ENCODE measurements at regions not wholly inside any gene's neighbourhood (a gene's known extent, or its start where the extent isn't known, plus 50 kb on each side); places are given as distances from the start of the nearest gene placed in this dataset.
"Not testable (repeated sequence)": the region's sequence is repeated elsewhere in the genome, so short reads cannot be mapped to it uniquely, and the experiment has no call there.

DNA sequence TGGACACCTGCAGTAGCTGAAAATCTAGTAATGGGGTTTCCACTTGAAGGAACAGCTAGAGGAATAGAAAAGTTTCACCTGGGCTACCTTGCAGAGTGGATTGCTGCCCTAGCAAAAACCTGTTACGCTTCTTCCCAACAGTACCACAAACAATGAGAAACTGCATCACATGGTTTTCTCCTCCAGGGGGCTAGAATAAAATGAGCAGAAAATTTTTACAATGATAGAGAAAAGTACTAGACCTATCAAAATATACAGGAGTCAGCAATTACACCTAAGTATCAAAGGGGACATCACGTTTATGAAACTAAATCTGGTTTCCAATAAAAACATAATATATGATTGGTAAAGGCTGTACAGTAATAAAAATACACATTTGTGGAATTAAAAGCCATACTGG, 423.1 kb upstream of the PITX2 start:
- DNase-seq, result no peak

DNA sequence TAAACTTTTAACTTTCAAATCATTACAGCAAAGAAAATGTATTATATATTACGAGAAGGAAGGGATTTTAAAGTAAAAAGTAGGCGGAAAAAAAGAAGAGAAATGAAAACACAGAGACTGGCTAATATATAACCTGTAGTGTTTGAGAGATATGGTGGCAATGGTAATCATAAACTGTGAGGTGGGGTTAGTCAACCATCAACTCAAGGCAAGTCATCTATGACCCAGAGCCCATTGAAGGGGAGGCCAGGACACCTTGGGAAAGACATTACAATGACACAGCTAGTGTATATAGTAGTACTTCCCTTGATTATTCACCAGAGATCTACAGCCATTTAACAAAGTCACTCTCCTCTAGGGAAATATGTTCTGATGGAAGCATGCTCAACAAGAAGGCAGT, 423.9 kb upstream of the PITX2 start:
- DNase-seq, result no peak

DNA sequence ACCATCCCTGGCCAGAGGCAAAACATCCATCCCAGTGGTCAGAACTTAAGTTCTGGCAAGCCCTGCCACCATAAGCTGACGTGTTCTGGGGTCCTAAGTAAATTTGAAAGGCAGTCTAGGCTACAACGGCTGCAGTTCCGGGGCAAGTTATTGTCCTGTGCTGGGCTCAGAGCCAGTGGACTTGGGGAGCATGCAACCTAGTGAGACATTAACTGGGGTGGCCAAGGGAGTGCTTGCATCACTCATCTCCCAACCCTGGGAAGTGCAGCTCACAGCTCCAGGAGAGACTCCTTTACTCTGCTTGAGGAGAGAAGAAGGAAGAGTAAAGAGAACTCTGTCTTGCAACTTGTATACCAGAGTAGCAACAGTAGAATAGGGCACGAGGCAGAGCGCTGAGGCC, 425.4 kb upstream of the PITX2 start:
- no peak for DNase-seq

DNA sequence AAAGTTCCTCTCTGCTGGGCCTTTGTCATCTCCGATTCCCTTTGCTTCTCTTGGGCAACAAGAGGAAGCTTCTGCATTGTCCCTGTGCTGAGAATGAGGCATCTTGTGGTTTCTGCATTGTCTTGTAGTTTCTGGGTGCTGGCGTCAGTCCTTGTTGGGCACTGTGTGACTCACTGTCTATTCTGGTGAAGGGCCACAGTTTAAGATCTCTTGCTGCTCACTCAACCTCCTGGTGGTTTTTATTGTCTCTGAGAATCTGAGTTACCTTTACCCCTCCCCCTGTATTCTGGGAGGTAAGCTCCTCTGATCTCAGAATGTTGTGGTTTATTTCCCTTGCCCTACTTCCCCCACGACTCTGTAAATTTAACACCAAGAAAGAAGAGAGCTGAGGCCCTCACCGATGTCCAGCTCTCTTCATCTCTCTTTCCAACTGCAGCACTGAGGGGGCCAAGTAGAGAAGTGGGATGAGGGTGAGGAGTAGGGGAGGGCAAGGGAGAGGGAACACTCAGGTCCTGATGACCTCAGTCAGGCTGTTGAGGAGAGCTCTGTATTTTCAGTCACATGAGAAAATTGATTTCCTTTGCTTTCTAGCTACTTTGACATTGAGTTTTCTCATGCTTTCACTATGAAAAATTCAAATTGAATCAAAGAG, 441.6 kb upstream of the PITX2 start:
- no peak for DNase-seq

DNA sequence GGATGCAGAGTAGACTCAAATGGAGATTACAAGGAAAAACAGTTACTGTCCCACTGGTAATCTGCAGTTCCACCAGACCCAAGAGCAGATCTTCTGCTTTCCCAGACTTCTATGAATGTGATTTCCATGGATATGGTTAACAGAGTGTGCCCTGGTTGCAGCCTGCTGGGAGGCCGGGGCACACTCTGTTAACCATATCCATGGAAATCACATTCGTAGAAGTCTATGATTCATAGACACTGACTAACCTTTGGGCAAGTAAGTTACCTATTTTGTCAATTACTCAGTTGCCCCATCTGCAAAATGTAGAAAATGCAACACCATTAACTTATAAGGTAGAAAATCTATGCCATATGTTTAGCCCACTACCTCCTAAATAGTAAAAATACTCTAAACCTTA, 443.1 kb upstream of the PITX2 start:
- DNase-seq, result no peak

DNA sequence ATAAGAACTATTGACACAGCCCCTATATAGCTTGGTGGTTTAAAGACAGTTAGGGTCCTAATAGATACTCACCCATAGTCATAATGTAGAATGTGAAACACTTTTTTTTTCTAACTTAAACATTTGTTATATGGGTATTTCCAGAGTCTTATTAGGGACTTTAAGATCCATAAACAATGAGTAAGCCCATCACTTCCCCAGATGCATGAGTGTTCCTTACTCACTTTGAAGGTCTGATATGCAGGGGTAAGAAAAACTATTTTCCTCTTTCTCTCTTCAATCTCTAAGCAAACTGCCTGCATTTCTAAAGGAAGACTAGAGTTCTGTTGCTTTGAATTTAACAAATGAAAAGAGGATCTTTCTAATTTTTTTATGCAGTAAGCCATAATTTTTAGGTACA, 443.6 kb upstream of the PITX2 start:
- no peak for DNase-seq

DNA sequence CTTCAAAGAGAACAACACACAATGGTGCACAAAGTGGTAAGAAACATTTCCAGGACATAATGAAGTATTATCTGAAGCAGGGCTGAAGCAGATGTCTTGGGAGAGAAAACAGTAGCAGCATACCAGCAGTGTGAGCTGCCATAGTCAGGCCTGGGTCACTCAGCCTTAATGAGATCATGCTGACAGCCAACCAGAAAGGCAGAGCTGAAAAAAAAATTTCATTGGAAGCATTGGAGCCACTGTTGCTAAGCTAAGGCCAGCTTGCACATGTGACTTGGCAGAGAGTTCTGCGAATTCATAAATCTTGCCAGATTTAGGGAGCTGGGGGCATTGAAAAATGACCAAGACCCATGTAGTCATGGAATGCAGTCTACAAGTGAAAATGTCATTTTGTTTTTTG, 444.0 kb upstream of the PITX2 start:
- DNase-seq, result no peak

DNA sequence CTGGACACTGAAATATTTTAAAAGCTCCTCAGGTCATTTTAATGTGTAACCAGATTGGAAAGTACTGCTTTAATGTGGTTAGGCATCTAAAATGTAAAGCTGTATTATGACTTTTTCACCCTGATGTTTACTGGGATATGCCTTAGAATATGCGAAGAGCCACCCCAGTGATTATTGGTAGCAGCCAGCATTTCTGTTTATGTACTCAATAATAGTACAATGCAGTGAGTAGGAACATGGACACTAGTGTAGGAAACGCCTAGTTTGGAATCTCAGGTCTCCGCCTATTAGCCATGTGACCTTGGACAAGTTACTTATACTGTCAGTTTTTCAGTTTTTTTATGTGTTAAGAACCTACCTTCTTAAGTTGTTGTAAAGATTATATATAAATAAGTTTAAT, 446.0 kb upstream of the PITX2 start:
- no peak for DNase-seq

DNA sequence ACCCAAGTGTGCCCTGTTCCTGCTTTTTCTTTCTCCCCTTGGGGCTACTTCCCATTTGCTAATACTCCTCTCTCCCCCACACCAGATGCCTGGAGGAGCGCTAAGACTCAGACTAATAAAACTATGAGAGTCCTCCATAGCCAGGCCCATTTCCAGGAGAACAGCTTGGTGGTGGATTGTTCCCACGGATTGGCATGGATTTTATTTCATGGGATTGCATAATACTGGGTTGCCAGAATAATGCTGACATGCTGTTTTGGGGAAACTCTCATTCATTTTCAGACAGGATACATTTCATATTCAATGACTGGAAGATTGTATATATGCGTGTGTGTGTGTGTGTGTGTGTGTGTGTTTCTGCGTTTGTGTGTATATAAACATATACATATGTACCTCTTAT, 447.5 kb upstream of the PITX2 start:
- DNase-seq, result no peak

DNA sequence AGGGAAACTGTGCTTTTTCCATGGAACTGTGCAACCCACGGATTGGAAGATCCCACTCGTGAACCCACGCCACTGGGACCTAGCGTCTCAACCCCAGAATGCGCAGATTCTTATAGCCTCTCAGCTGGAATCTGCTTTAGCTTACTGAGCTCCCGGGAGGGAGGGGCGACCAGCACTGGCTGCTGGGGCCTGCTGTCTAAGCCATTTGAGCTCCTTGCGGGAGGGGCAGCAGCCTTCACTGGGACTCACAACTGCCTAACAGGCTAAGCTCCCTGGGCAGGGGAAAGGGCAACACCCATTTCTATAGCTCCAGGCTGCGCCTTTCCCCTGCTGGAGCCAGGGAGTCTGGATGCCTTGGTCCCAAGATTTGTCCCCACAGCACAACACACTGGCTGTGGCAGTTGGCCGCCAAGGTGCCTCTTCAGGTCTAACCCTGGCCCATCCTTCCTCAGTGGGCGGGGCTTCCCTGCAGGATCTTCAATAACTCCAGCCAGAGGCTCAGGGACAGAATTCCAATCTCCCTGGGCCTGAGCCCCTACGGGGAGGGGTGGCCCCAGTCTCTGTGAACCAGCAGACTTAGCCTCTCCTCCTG, 451.7 kb upstream of the PITX2 start:
- no peak for DNase-seq

DNA sequence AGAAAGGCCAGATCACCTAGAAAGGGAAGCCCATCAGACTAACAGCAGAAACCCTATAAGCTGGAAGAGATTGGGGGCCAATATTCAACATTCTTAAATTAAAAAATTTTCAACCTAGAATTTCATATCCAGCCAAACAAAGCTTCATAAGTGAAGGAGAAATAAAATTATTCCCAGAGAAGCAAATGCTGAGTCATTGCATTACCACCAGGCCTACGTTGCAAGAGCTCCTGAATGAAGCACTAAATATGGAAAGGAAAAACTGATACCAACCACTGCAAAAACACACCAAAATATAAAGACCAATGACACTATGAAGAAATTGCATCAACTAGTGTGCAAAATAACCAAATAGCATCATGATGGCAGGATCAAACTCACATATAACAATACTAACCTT, 453.4 kb upstream of the PITX2 start:
- not testable (repeated sequence) for DNase-seq

DNA sequence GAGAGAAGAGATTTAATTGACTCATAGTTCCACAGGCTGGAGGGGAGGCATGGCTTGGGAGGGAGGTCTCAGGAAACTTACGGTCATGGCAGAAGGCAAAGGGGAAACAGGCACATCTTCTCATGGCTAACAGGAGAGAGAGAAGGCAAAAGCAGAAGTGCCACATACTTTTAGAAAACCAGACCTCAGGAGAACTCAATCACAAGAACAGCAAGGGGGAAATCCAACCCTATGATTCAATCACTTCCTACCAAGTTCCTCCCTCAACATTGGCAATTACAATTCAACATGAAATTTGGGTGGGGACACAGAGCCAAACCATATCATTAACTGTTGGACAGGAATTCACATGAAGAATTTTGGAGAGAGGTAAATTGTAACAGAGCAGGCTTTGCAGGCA, 485.3 kb upstream of the PITX2 start:
- no peak for DNase-seq

DNA sequence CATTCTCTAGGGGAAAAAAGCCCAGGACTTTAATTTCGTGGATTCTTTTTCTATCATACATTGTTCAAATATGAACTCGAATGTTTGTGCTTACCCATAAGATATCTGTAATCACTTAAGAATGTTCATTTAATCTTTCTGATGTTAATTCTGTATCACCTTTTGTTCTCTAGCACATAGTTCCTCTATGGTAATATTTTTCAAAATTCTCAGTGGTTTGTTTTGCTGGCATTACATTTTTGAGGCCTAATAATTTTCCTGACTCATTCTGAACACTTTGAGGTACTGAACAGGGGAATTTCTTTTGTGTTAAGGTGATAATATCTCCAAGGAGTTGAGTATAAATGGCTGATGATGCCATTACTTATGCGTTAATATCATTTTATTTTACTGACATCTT, 490.7 kb upstream of the PITX2 start:
- no peak for DNase-seq

DNA sequence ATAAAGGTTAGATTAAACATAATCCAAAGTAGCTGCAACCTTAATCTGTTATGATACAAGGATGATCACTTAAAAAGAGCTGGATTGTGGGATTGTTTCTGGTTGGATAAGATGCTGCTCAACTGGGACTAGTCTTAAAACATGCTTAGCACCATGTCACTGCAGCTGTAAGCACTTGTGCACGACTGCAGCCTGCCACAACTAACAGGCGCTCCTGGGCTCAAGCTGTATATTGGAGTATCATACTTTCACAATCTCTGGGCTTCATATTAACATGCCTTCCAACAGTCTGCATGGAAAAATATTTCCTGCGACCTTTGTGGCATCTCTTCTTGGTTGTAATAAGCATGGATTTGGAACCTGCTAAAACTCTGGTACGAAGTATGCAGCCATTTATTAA, 493.0 kb upstream of the PITX2 start:
- DNase-seq, result no peak

DNA sequence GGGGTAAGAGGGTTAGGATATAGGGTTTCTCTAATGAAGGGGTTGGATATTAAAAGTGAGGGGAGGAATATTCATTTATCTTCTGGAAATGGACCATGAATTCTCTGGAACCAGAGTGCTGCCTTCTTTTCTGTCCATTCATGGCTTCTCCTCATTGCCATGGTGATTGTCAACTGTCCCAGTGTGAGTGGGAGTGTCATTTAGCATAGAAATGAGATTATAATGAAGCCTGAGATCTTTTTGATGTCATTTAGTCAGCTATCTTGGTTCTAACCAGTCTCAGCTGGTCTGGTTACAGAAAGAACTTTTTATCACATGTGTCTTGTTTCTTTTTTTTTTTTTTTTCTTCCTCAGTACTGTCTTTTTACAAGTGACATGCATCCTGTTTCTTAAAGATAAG, 497.3 kb upstream of the PITX2 start:
- no peak for DNase-seq

DNA sequence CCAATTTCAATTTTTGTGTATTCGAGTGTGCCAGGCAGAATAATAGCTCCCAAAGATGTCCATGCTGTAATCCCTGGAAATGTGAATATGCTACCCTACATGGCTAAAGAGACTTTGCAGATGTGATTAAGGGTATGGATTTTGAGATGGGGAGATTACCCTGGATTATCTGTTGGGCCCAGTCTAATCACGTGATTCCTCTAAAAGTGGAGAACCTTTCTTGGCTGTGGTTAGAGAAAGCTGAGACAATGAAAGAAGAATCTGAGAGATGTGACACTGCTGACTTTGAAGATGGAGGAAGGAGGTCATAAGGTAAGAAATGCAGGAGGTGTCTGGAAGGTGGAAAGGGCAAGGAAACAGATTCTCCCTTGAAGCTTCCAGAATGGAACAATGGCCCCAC, 503.5 kb upstream of the PITX2 start:
- no peak for DNase-seq

DNA sequence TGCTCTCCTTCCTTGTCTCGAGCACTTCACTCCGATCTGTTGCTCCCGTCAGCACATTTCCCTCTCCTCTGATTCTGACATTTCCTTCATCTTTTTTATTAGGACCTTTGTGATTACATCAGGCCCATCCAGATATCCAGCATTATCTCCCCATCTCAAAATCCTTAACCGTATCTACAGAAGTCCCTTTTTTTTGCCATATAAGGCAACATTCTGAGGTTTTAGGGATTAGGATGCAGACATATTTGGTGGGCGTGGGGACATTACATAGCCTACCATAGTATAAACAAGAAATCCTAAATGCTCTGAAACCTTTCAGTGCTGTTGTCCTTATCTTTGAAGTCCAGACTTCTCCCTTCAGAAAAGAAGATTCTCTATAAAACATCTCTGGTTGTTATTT, 505.0 kb upstream of the PITX2 start:
- no peak for DNase-seq

DNA sequence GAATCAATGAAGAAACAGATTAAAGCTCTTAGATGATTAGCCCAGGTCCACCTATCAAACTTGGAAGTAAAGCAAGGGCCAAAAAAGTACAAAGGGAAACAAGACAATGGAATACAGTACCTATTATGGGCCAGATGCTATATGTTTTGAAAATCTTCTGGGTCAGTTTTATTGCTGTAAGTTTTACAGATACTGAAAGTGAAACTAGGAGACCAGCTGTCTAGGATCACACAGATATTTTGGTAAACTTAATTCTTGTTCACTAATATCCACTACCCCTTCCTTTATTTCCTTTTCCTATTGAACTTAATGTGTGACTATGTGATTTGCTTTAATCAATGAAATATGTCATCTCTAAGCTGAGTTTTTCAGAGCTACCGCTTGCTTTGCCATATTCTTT, 505.4 kb upstream of the PITX2 start:
- no peak for DNase-seq

DNA sequence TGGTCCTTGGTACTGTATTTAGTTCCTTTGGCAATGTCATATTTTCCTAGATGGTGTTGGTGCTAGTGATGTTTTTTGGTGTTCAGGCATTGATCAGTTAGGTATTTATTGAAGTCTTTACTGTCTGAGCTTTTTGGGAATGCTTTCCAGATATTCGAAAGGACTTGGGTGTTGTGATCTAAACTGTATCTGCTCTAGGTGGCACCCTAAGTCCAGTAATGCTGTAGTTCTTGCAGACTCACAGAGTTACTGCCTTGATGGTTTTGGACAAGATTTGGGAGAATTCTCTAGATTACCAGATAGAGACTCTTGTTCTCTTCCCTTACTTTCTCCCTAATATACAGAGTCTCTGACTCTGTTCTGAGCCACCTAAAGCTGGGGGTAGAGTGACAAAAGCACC, 513.6 kb upstream of the PITX2 start:
- DNase-seq, result no peak

DNA sequence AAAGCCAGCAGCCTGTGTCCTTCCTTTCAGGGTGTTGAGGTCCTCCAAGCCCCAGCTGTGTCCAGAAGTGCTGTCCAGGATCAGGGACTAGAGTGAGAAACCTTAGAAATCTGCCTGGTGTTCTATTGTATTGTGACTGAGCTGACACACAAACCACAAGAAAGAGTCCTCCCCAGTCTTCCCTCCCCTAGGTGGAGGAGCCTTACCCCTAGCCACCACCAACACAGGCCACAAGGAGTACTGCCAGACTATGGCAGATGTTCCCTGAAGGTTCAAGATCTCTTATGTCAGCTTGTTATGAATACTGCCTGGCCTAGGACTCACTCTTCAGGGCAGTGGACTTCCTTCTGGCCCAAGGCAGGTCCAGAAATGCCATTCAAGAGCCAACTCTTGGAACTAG, 514.1 kb upstream of the PITX2 start:
- DNase-seq, result no peak

DNA sequence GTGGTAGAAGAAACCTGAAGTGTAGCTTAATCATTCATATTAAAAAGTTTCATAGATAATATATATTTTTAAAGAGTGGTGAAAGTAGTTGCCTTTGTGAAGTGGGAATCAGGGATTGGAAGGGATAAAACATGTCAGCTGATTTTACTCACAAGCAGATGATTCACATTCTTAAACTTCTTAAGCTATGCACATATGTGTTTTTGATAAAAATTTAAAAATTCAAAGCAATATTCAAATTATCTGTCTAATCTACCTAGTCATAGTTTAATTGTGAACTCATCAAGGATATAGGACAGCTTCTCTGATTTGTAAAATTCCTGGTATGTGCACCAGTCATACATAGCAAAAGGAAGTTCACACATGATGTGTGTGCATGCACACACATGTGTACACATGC, 520.6 kb upstream of the PITX2 start:
- no peak for DNase-seq

DNA sequence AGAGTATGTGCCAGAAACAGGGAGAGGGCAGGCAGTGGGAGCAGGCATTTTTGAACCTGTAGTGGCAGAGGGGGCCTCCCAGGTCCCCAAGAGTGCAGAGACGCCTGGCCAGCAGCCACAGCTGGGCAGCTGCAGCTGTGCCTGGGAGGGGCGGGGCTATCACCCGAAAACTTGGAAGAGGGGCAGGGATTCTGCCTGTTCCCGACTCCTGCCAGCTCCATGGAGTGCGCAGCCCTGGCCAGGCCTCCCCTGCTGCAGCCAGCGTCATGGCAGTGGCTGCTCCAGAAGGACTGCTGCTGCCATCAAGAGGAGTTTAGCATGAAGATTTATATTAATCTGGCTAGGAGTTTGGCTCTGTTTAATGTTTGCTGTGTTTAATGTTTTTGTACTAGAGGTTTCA, 532.1 kb upstream of the PITX2 start:
- DNase-seq, result no peak

DNA sequence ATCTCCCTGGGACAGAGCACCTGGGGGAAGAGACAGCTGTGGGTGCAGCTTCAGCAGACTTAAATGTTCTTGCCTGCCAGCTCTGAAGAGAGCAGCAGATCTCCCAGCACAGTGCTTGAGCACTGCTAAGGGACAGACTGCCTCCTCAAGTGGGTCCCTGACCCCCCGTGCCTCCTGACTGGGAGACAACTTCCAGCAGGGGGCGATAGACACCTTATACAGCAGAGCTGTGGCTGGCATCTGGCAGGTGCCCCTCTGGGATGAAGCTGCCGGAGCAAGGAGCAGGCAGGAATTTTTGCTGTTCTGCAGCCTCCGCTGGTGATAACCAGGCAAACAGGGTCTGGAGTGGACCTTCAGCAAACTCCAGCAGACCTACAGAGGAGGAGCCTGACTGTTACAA, 541.7 kb upstream of the PITX2 start:
- not testable (repeated sequence) for DNase-seq

DNA sequence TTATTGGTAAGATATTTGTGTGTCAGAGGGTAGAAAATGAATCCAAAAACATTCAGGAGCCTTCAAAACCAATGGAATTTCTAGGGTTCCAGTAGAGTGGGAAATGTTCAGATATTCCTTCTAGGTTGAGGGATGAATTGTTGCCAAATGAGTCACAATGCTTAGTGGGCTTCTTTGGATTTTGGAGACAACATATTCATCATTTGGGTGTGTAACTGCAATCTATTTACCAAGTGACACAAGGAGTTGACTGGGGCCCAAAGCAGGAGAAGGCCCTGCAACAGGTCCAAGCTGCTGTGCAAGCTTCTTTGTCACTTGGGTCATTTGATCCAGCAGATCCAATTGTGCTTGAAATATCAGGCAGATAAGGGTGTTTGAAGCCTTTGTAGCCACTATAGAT, 551.5 kb upstream of the PITX2 start:
- DNase-seq, result no peak

DNA sequence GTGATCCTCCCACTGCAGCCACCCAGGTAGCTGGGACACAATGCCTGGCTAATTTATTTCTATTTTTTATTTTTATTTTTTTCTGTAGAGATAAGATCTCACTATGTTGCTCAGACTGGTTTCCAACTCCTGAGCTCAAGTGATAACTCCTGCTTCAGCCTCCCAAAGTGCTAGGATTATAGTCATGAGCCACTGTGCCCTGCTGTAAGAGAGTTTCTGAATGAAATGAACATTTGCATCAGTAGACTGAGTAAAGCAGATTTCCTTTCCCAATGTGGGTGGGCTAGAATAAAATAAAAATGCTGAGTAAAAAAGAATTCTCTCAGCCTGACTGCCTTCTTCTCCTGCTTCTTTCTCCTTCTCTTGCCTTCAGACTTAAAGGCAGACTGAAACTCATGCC, 555.4 kb upstream of the PITX2 start:
- DNase-seq, result no peak

DNA sequence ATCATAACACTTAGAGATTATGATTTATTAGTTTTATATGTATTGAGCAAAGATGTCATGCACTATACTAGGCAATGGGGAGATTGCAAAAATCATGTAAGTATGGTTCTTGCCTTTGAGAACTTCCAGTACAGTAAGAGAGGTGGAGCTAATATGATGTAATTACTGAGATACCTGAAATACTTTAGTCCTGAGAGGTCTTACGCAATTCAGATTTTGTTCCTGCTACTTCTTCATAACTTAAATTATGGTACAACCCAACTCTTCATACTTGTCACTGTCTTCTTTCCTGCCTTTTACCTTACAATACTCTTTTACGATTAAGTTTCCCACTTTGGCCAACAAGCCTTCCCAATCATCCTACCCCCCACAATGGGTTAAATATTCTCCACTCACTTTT, 564.2 kb upstream of the PITX2 start:
- no peak for DNase-seq

All from CD4-positive, alpha-beta T cell treated with Interleukin-17A for 4 hours (primary cell).